ENCODE measurements at regions not wholly inside any gene's neighbourhood (a gene's known extent, or its start where the extent isn't known, plus 50 kb on each side); places are given as distances from the start of the nearest gene placed in this dataset.
"Not testable (repeated sequence)": the region's sequence is repeated elsewhere in the genome, so short reads cannot be mapped to it uniquely, and the experiment has no call there.

GRCh38 chr5:87541033-87541432 lies 128.3 kb upstream of the CCNH start:
- H3K9me3 Mint-ChIP-seq, result no peaks in the 10 kb centered on the region
- H3K27ac Mint-ChIP-seq, result no peak overlapping the region
- no peaks in the 10 kb centered on the region for H3K36me3 Mint-ChIP-seq
- ATAC-seq (no peak), DNase-seq (ENCODE audit: low spot score in 2 of 2) (no peak)

- Mint-ChIP-seq H3K36me3 (no peaks in the 10 kb centered on the region), H3K27ac (no peak overlapping the region), H3K9me3 (no peaks in the 10 kb centered on the region)
- no peak for DNase-seq (ENCODE audit: low spot score in 2 of 2)
- ATAC-seq, result no peak
Measured at GRCh38 chr5:87539839-87540238, 127.1 kb upstream of the CCNH start.

- no peak overlapping the region for H3K27ac Mint-ChIP-seq
- DNase-seq (ENCODE audit: low spot score in 2 of 2) (no peak), ATAC-seq (no peak)
- no peaks in the 10 kb centered on the region for H3K36me3 Mint-ChIP-seq
- no peaks in the 10 kb centered on the region for H3K9me3 Mint-ChIP-seq
Measured at GRCh38 chr5:87536365-87536764, 123.6 kb upstream of the CCNH start.

- Mint-ChIP-seq H3K9me3 (no peaks in the 10 kb centered on the region), H3K27ac (no peak overlapping the region), H3K36me3 (no peaks in the 10 kb centered on the region)
- no peak for DNase-seq (ENCODE audit: low spot score in 2 of 2)
- no peak for ATAC-seq
Measured at GRCh38 chr5:87535706-87536105, 123.0 kb upstream of the CCNH start.

- no peaks in the 10 kb centered on the region for H3K36me3 Mint-ChIP-seq
- ATAC-seq (no peak), DNase-seq (ENCODE audit: low spot score in 2 of 2) (no peak)
- H3K9me3 Mint-ChIP-seq, result peaks cover 0 to 4% of the 10 kb centered on the region in 2 donors
- no peak overlapping the region for H3K27ac Mint-ChIP-seq
Measured at GRCh38 chr5:87529486-87530076, 116.9 kb upstream of the CCNH start.

- no peak for ATAC-seq
- H3K27ac Mint-ChIP-seq, result no peak overlapping the region
- H3K36me3 Mint-ChIP-seq, result no peaks in the 10 kb centered on the region
- peaks cover 0 to 4% of the 10 kb centered on the region in 2 donors for H3K9me3 Mint-ChIP-seq
- DNase-seq (ENCODE audit: low spot score in 2 of 2), result no peak
Measured at GRCh38 chr5:87526131-87526530, 113.4 kb upstream of the CCNH start.

- ATAC-seq, result no peak
- Mint-ChIP-seq H3K9me3 (no peaks in the 10 kb centered on the region), H3K36me3 (no peaks in the 10 kb centered on the region), H3K27ac (no peak overlapping the region)
- no peak for DNase-seq (ENCODE audit: low spot score in 2 of 2)
Measured at GRCh38 chr5:87524217-87524616, 111.5 kb upstream of the CCNH start.

GRCh38 chr5:87511778-87512177 lies 99.0 kb upstream of the CCNH start:
- ATAC-seq; H3K36me3 Mint-ChIP-seq; H3K9me3 Mint-ChIP-seq; DNase-seq (ENCODE audit: low spot score in 2 of 2); H3K27ac Mint-ChIP-seq: not testable (repeated sequence)

- H3K36me3 Mint-ChIP-seq, result no peaks in the 10 kb centered on the region
- DNase-seq (ENCODE audit: low spot score in 2 of 2) (no peak), ATAC-seq (no peak)
- no peak overlapping the region for H3K27ac Mint-ChIP-seq
- H3K9me3 Mint-ChIP-seq, result no peaks in the 10 kb centered on the region
Measured at GRCh38 chr5:87503004-87503403, 90.3 kb upstream of the CCNH start.

- DNase-seq (ENCODE audit: low spot score in 2 of 2), result no peak
- Mint-ChIP-seq H3K27ac (no peak overlapping the region), H3K36me3 (peaks cover 0 to 11% of the 10 kb centered on the region in 2 donors), H3K9me3 (peaks cover 3 to 10% of the 10 kb centered on the region in 2 donors)
- no peak for ATAC-seq
Measured at GRCh38 chr5:87499478-87500410, 87.0 kb upstream of the CCNH start.

Data from activated naive CD4-positive, alpha-beta T cell treated with anti-CD3 and anti-CD28 coated beads, Interleukin-2, amount 50 U/mL, for 72 hours (primary cell).